Endothelial cell of umbilical vein (primary cell): ENCODE measurements at regions not wholly inside any gene's neighbourhood (a gene's known extent, or its start where the extent isn't known, plus 50 kb on each side); places are given as distances from the start of the nearest gene placed in this dataset.

Source experiments
- BruUV-seq: library from RNA; stranded (reverse); fragments of 400-500 nt; replicated peaks from 2 replicates; lab custom pipeline; 2021; lab: Mats Ljungman, UMichigan
- CTCF ChIA-PET: fragments of 300-600, 350-600 bp; sonication (Branson Sonifier 250); formaldehyde crosslinking; loops from one replicate; lab custom pipeline; 2021; ENCODE audit warnings: antibody characterized with exemption, inconsistent platforms; lab: Charles Lee
- POLR2A ChIA-PET: fragments of 300-600, 350-600 bp; sonication (Branson Sonifier 250); formaldehyde crosslinking; loops from one replicate; lab custom pipeline; 2021; ENCODE audit warnings: antibody characterized with exemption, inconsistent platforms; lab: Charles Lee
- DNase-seq: peaks from one replicate; pipeline ENCODE4 v3.0.0-alpha.2; 2011; ENCODE audit warnings: low read depth, low spot score
- FAIRE-seq: peaks from 2 replicates; lab custom pipeline; 2011; peaks lifted over from hg19 to GRCh38; lab: Jason Lieb, UNC
- H2AFZ ChIP-seq: 2 replicates; pipeline ENCODE4 v1.6.0; 2012; ENCODE audit warnings: low read depth, low read length, control low read depth, inconsistent platforms
- H3K27ac ChIP-seq: 2 replicates; pipeline ENCODE4 v1.5.1; 2011; ENCODE audit warnings: low read depth, mild to moderate bottlenecking, control low read depth, low read length, moderate library complexity; ENCODE audit not compliant: insufficient read depth
- H3K27me3 ChIP-seq, 2 experiments: 2 replicates each; pipeline versions ENCODE4 v1.6.0 to v1.6.1; 2011; ENCODE audit warnings: low read length in 2 of 2, mixed read lengths in 1 of 2; ENCODE audit not compliant: control insufficient read depth in 2 of 2, insufficient read depth in 2 of 2
- H3K36me3 ChIP-seq, 2 experiments: 2 replicates in 1 of 2; 3 replicates in 1 of 2; pipeline ENCODE4 v1.5.1; 2011; ENCODE audit warnings: low read length in 2 of 2, mild to moderate bottlenecking in 1 of 2, moderate library complexity in 1 of 2; ENCODE audit not compliant: control insufficient read depth in 2 of 2, insufficient read depth in 2 of 2; ENCODE audit errors: extremely low read depth in 1 of 2
- H3K4me1 ChIP-seq: 3 replicates; pipeline ENCODE4 v1.5.1; 2011; ENCODE audit warnings: mild to moderate bottlenecking, low read length; ENCODE audit not compliant: control insufficient read depth, insufficient read depth; ENCODE audit errors: extremely low read depth
- H3K4me2 ChIP-seq: 2 replicates; pipeline ENCODE4 v1.6.1; 2011; ENCODE audit warnings: low read length, control low read depth, mixed read lengths; ENCODE audit not compliant: insufficient read depth
- H3K4me3 ChIP-seq, 3 experiments: fragments of 200-600 bp in 1 of 3; sonication (generic), shearing (Covaris generic) in 1 of 3; replicated peaks in 1 of 3; 2 replicates each; pipeline ENCODE4 v1.5.1; 2011 to 2016; ENCODE audit warnings: control low read depth in 3 of 3, low read length in 3 of 3, mild to moderate bottlenecking in 2 of 3, inconsistent platforms in 1 of 3, low read depth in 1 of 3, moderate library complexity in 1 of 3; ENCODE audit not compliant: insufficient read depth in 1 of 3
- H3K79me2 ChIP-seq: 2 replicates; pipeline ENCODE4 v1.6.0; 2012; ENCODE audit warnings: low read length, inconsistent platforms; ENCODE audit not compliant: control insufficient read depth, insufficient read depth
- H3K9ac ChIP-seq: replicated peaks from 2 replicates; pipeline ENCODE3; 2011; ENCODE audit warnings: low read length, control low read depth; ENCODE audit not compliant: insufficient read depth; ENCODE audit errors: extremely low read depth
- H3K9me1 ChIP-seq: replicated peaks from 3 replicates; pipeline ENCODE4 v1.6.0; 2011; ENCODE audit warnings: mild to moderate bottlenecking, low read length; ENCODE audit not compliant: control insufficient read depth, insufficient read depth; ENCODE audit errors: extremely low read depth
- H3K9me3 ChIP-seq: replicated peaks from 2 replicates; pipeline ENCODE4 v1.5.1; 2012; ENCODE audit warnings: low read length, inconsistent platforms; ENCODE audit not compliant: control insufficient read depth, insufficient read depth
- H4K20me1 ChIP-seq: replicated peaks from 2 replicates; pipeline ENCODE3; 2011; ENCODE audit warnings: mild to moderate bottlenecking, low read length; ENCODE audit not compliant: control insufficient read depth, insufficient read depth; ENCODE audit errors: extremely low read depth
- CTCF ChIP-seq, 2 donors: IDR thresholded peaks; 1 replicate in 1 of 2; 2 replicates in 1 of 2; pipeline ENCODE4 v1.5.1; 2011; ENCODE audit warnings: low read length in 2 of 2, mild to moderate bottlenecking in 2 of 2, moderate library complexity in 2 of 2, control low read depth in 1 of 2, inconsistent platforms in 1 of 2, low read depth in 1 of 2; ENCODE audit not compliant: insufficient read depth in 1 of 2; ENCODE audit errors: extremely low read depth in 1 of 2
- EZH2 ChIP-seq: IDR thresholded peaks from 2 replicates; pipeline ENCODE4 v1.6.1; 2012; ENCODE audit warnings: borderline replicate concordance, low read depth, mild to moderate bottlenecking, moderate library complexity, low read length, inconsistent platforms; ENCODE audit not compliant: severe bottlenecking
- FOS ChIP-seq: IDR thresholded peaks from 2 replicates; pipeline ENCODE4 v1.6.1; 2011; ENCODE audit warnings: mild to moderate bottlenecking, low read length, moderate library complexity, borderline replicate concordance; ENCODE audit not compliant: insufficient read depth
- GATA2 ChIP-seq: IDR thresholded peaks from 2 replicates; pipeline ENCODE4 v1.7.0; 2011; ENCODE audit warnings: low read depth, mild to moderate bottlenecking, moderate library complexity, mixed read lengths, low read length; ENCODE audit not compliant: insufficient read length, insufficient read depth
- JUN ChIP-seq: IDR thresholded peaks from 2 replicates; pipeline ENCODE4 v1.6.1; 2011; ENCODE audit warnings: borderline replicate concordance, low read depth; ENCODE audit not compliant: insufficient read length, insufficient read depth
- MAX ChIP-seq: IDR thresholded peaks from 2 replicates; pipeline ENCODE4 v1.6.1; 2011; ENCODE audit not compliant: insufficient read depth, insufficient read length
- MYC ChIP-seq: IDR thresholded peaks from one replicate; pipeline ENCODE4 v1.6.1; 2011; ENCODE audit warnings: mild to moderate bottlenecking, low read depth, low read length
- POLR2A ChIP-seq: IDR thresholded peaks from 2 replicates; pipeline ENCODE4 v1.6.1; 2012; ENCODE audit warnings: low read depth, mild to moderate bottlenecking, control low read depth, low read length
- POLR2AphosphoS5 ChIP-seq: IDR thresholded peaks from 2 replicates; pipeline ENCODE4 v1.6.1; 2012; ENCODE audit warnings: low read depth, mild to moderate bottlenecking, control low read depth, low read length, moderate library complexity; ENCODE audit not compliant: insufficient read depth
- dilution Hi-C: fragments of 300-500 bp; cut with MboI; formaldehyde crosslinking; loops from one replicate; pipeline ENCODE4 v1.15.0; 2019; ENCODE audit warnings: low sequenced_read_pairs; ENCODE audit not compliant: extremely low pct_ligation_motif_present
- intact Hi-C: fragments of 100-400 bp; cut with micrococcal nuclease; formaldehyde crosslinking; loops from one replicate; pipeline ENCODE4 v1.10.0; 2022

- CTCF ChIA-PET, result interaction anchor here (2.8 kb wide), 1 partner anchor 64 kb away, joined by 12 read pairs; no protein-coding TSS in a partner anchor
- intact Hi-C loops, result no loop called here
- BruUV-seq, result no TSS peak
Observed at GRCh38 chr4:123836851-123837595, 440.4 kb downstream of the SPRY1 start.

More at GRCh38 chr4:123836851-123837595, 440.4 kb downstream of the SPRY1 start:
- H4K20me1 ChIP-seq, result no peaks in the 10 kb centered on the region
- POLR2A ChIA-PET, result no interaction called here
- H3K27ac ChIP-seq, result no peak overlapping the region
- peaks cover 32% of the 10 kb centered on the region for H3K4me1 ChIP-seq
- dilution Hi-C loops, result no loop called here
- no peaks in the 10 kb centered on the region for H3K36me3 ChIP-seq
- peak overlapping the region; percentile 75 for H2AFZ ChIP-seq
- no peaks in the 10 kb centered on the region for H3K79me2 ChIP-seq
- H3K27me3 ChIP-seq, result no peaks in the 10 kb centered on the region
- no peak overlapping the region for H3K4me2 ChIP-seq
- FAIRE-seq (no peak), DNase-seq (no peak)
- no peaks in the 10 kb centered on the region for H3K9me1 ChIP-seq
- no peak overlapping the region for H3K9ac ChIP-seq
- TF ChIP-seq JUN, result no peak
- no peak for TF ChIP-seq MAX
- no peak for TF ChIP-seq CTCF (IDR thresholded peaks at IDR 0.05; ENCODE audit: extremely low read depth in 1 of 2, insufficient read depth in 1 of 2, low read depth in 1 of 2, low read length in 2 of 2)
- no peak for TF ChIP-seq EZH2
- TF ChIP-seq MYC, result no peak
- TF ChIP-seq POLR2A, result no peak
- no peak for TF ChIP-seq FOS
- TF ChIP-seq POLR2AphosphoS5, result no peak
- no peak for TF ChIP-seq GATA2
- H3K4me3 ChIP-seq, result no peak overlapping the region
- H3K9me3 ChIP-seq, result no peaks in the 10 kb centered on the region
